T47D (cell line): ENCODE measurements at regions not wholly inside any gene's neighbourhood (a gene's known extent, or its start where the extent isn't known, plus 50 kb on each side); places are given as distances from the start of the nearest gene placed in this dataset.

ENCODE experiments used
- DNase-seq, 2 experiments: peaks; one replicate each; pipeline versions ENCODE4 v3.0.0 to v3.0.0-alpha.2; 2011 to 2012; ENCODE audit warnings: low read depth in 1 of 2, low spot score in 1 of 2
- JUND ChIP-seq: IDR thresholded peaks from 2 replicates; pipeline ENCODE4 v1.6.1; 2012; ENCODE audit warnings: low read depth
- in situ Hi-C: cut with HindIII; loops from 2 replicates; pipeline ENCODE4 v1.10.0; 2016; ENCODE audit warnings: low sequenced_read_pairs, low pct_unique_long_range_greater_than_20kb

- in situ Hi-C loops, result no loop called here
- no peak for TF ChIP-seq JUND
- no peak for DNase-seq
Observed at GRCh38 chr11:112610494-112610893, 349.8 kb upstream of the PLET1 start.

GRCh38 chr11:112610996-112611750 lies 350.0 kb upstream of the NCAM1 start:
- TF ChIP-seq JUND, result no peak
- in situ Hi-C loops, result no loop called here
- DNase-seq, result no peak

GRCh38 chr11:112611771-112612170 lies 349.4 kb upstream of the NCAM1 start:
- TF ChIP-seq JUND, result no peak
- no peak for DNase-seq
- in situ Hi-C loops, result no loop called here

- no peak for DNase-seq
- in situ Hi-C loops, result no loop called here
- TF ChIP-seq JUND, result no peak
Observed at GRCh38 chr11:112612250-112612849, 348.9 kb upstream of the NCAM1 start.

GRCh38 chr11:112613051-112613972 lies 347.9 kb upstream of the NCAM1 start:
- DNase-seq, result no peak
- no peak for TF ChIP-seq JUND
- in situ Hi-C loops, result no loop called here

GRCh38 chr11:112614605-112615004 lies 346.6 kb upstream of the NCAM1 start:
- no peak for TF ChIP-seq JUND
- in situ Hi-C loops, result no loop called here
- DNase-seq, result no peak

- no peak for TF ChIP-seq JUND
- in situ Hi-C loops, result no loop called here
- no peak for DNase-seq
Observed at GRCh38 chr11:112615238-112615637, 346.0 kb upstream of the NCAM1 start.

- in situ Hi-C loops, result no loop called here
- TF ChIP-seq JUND, result no peak
- DNase-seq, result no peak
Observed at GRCh38 chr11:112615891-112616290, 345.3 kb upstream of the NCAM1 start.

GRCh38 chr11:112616327-112617097 lies 344.7 kb upstream of the NCAM1 start:
- in situ Hi-C loops, result no loop called here
- no peak for TF ChIP-seq JUND

GRCh38 chr11:112617098-112617425 lies 344.2 kb upstream of the NCAM1 start:
- in situ Hi-C loops, result no loop called here
- no peak for TF ChIP-seq JUND
- DNase-seq, result no peak

More at GRCh38 chr11:112616327-112617097, 344.7 kb upstream of the NCAM1 start:
- no peak for DNase-seq

- in situ Hi-C loops, result no loop called here
- DNase-seq, result no peak
- TF ChIP-seq JUND, result no peak
Observed at GRCh38 chr11:112617977-112618826, 343.0 kb upstream of the NCAM1 start.
